HG03196 (cell line): ENCODE measurements at regions not wholly inside any gene's neighbourhood (a gene's known extent, or its start where the extent isn't known, plus 50 kb on each side); places are given as distances from the start of the nearest gene placed in this dataset.

Source experiments
- ATAC-seq: cut with Tn5 transposase; IDR thresholded peaks from one replicate; pipeline ENCODE4 v1.9.1; 2021; ENCODE audit not compliant: unreplicated experiment

DNA sequence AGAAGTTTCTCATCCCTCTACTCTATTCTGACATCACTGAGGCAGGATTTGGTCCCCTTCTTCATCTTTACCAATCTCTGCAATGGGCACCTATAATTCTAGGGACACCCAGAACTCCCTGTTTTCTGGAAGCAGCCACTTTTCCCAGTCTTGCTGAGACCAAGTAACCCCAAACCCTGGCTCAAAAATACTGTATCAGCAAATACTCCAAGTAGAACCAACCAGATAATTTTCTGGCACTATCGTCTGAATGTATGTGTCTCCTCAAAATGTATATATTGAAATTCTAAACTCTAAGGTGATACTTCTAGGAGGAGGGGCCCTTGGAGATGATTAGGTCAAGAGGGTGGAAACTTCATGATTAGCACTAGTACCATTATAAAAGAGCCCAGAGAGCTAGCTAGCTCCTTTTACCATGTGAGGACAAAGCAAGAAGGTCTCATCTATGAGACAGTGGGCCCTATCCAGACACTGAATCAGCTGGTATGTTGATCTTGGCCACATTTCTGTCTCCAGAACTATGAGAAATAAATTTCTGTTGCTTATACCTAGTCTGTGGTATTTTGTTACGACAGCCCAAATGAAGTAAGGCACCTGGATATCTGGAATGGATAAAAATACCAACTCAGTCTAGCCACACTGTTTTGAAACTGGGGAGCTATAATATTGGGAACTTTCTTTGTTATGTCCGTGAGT lies 464.4 kb downstream of the CDH11 start:
- ATAC-seq: no peak

DNA sequence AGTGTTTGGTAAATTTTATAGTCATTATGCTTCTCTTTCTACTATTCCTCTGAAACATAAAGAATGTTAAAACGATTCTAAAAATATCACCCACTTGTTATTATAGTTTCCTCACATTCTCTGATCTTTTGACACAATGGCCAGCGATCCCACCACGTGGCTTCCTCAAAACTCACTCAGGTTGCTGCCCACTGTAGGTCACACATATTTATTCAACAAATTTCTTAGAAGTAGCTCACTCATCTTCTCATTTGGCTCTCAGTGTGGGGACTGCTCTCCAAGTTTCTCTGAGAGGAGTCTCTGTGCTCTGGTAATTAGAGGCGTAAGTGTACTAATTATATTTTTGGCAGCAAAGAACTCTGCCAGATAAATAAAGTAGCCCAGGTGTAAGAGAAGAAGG lies 465.4 kb downstream of the CDH11 start:
- ATAC-seq: no peak

DNA sequence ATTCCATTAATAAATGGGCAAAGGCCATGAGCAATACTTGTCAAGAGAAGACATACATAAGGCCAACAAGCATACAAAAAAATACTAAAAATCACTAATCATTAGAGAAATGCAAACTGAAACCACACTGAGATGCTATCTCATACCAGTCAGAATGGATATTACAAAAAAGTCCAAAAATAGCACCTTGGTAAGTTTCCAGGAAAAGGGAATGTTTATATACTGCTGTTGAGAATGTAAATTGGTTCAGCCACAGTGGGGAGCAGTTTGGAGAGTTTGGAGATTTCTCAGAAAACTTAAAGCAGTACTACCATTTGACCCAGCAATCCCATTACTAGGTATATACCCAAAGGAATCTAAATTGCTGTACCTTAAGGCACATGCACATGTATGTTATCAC lies 467.7 kb downstream of the CDH11 start:
- no peak for ATAC-seq

DNA sequence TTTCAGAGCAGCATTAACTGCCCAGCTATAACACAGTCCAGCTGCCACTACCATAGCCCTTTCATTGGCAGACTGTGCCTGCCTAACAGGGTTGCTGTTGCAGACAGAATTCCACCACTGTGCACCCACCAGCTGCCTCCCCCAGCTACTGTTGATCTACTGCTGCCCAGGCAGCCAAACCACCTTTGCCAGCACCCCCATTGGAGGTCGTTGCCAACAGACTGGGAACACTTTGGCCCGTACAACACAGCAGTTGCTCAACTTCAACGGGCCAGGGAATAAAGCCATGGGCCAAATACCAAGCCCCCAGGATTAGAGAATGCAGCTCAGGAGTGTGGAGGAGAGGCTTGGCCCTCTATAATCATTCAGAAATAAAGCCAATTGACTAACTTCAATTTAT lies 473.6 kb downstream of the CDH11 start:
- no peak for ATAC-seq

DNA sequence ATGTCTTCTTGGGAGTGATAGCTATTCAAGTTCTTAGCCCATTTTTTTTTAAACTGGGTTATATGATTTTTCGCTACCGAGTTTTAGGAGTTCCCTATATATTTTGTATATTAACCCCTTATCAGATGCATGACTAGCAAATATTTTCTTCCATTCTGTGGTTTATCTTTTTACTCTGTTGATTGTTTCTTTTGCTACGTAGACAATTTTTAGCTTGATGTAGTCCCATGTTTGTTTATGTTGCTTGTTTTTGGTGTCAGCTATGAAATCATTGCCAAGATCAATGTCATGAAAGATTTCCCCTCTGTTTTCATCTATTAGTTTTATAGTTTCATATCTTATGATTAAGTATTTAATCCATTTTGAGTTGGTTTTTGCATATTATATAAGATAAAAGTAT lies 480.5 kb downstream of the CDH11 start:
- ATAC-seq: no peak

DNA sequence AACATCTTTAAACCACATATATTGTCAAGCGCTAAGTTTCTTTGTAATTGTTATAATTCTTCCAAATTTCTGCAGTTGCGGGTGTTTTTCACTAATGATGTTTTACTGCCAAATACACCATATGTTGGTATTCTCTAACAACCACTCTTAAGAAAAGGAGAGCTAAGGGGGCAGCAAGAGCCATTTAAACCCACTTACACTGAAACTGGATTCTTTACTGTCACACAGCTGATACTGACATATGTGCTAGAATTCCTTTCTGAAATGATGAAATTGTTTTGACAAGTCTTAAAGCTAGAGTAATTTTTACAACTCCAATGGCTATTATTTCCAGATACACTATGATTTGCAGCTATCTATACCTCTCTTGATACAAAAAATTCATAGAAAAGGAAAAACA lies 483.1 kb downstream of the CDH11 start:
- no peak for ATAC-seq

DNA sequence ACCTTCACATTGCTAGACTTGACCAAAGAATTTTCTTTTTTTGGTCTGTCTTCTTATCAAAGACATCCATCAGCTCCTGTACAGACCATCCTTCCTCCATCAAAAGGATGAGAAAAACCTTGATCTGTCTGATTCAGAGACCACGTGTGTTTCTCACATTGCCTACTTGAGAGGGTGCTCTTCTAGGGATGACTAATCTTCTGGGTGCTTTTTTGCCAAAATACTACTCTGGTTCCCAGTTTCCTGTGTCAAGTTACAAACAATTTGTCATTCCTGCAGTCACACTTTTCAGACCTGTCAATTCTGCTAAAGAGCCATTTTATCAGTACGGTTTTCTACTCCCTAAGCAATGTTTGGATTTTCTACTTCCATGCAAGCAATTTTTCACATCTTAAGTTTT lies 492.2 kb downstream of the CDH11 start:
- no peak for ATAC-seq

DNA sequence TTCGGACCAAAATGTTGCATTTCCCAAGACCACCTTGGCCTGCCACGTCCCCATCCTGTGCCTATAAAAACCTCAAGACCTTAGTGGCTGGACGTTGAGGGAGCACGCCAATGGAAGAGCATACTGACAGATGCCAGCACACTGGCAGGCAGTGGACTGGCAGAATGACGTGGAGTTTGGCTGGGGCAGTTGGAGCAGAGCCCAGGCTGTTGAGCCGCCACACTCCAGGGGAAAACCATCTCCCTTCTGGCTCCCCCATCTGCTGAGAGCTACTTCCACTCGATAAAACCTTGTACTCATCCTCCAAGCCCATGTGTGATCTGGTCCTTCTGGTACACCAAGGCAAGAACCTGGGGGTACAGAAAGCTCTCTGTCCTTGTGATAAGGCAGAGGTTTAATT lies 494.1 kb downstream of the CDH11 start:
- no peak for ATAC-seq

DNA sequence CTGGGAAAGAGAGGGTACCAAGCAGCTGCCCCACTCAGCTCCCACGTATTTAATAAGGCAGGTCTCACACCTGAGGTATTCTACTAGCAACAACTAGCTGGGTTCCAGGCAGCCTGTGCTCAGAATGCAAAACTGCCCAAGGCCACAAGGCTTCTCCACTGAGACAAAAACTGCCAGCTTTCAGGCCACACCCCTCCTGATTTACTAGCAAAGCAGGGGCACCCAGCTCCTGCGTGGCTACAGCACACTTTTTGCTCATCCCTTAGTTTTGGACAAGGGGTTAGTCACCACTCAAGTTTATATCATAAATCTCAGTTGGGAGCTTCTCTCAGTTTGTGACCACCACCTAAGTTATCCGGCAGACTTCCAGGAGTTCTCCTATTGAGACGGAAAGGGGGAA lies 494.6 kb downstream of the CDH11 start:
- ATAC-seq: no peak

DNA sequence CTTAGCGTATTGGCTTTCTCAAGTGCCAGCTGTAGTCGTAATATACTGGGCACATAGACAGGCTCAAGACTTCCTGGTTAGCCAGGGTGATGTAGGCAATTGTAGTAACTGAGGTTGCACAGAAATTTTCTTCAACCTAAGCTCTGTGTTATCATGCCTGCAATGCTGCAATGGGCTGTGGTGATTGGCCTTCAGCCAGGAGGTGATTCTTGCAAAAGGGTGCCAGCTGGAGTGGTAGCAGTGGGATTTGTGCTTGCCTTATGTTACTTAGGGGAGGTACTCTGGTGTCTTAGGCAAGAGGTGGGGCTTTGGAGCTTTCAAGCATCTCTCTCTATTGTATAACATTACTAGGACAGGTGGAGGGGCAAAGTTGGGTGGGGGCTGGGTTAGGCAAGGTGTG lies 495.1 kb downstream of the CDH11 start:
- ATAC-seq: no peak

DNA sequence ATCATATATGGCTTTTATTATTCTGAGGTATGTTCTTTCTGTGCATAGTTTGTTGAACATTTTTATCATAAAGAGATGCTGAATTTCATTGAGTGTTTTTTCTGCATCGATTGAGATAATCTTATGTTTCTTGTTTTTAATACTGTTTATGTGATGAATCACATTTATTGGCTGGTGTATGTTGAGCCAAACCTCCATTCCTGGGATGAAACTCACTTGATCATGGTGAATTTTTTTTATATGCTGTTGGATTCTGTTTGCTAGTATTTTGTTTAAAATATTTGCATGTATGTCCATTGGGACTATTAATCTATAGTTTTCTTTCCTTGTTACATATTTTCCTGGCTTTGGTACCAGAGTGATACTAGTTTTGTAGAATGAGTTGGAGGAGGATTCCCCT lies 500.2 kb downstream of the CDH11 start:
- ATAC-seq: no peak

DNA sequence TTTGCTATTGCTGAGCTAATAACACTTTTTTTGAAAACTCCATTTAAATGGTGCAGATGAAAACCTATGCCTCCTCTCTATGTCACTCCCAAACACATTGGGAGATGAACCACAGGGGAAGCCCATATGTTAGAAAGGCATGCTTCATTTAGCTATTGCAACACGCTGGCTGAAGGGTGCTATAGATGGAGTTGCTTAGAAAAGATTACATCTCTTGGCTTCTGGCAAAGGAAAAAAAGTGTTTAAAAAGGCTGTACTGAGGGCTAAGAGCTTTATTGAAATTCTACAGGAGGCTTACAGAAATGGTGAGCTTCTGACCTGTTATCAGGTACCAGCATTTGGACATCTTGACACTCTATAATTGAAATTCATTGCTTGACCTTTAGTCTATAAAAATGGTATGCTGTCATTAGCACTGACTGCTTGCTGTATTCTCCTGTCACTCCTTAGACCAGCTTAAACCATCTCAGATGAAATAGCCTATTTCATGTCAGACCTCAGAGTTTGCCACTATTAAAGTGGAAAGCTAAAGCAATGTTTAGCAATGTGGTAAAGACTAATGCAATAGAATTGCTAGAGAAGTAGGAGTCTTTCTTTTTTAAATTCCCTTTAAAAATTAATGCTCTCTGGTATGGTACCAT lies 503.9 kb downstream of the CDH11 start:
- no peak for ATAC-seq

DNA sequence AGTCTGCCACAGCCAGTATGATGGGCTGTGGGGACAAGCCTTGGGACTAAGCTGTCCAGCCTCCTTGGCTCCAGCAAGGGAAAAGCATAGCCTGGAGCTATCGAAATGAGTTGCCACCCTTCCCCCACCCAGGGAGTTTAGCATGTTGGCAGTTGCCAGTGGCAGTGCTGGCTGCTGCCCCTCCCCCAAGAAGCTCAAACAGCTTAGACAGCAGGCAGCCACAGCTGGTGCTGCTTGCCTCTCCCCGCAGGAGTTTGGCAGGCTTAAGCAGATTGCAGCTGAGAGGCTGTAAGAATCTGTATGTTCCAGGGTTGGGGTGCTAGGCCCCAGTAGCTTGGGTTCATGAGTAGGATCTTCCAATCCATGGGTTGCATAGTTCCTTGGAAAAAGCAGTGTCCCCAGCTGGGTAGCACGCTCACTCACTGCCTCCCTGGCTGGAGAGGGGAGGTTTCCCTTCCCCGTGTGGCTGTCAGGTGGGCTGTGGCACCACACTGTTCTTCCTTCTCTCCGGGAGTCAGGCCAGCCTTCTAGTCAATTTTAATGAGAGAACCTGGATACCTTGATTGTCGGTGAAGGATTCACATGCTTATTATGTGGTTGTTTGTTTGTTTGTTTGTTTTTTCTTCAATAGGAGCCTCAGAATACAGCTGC lies 506.1 kb downstream of the CDH11 start:
- no peak for ATAC-seq

DNA sequence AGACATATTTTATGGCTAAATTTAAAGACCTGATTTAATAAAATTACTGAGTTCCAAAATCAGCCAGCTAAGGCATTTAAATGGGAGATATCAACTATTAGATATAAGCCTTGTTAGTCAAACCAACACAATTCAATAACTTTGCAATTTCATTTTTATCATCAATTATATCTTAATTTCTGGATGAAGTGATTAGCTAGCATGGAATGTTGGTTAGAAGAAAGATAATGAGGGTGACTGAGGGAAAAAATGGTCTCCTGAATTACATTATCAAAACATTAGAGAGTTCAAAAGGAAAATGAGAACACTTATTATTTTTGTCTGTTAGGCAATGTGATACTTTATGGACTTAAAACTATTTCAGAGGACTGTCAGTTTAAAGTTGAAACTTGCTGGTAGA lies 525.7 kb downstream of the CDH11 start:
- ATAC-seq: no peak

DNA sequence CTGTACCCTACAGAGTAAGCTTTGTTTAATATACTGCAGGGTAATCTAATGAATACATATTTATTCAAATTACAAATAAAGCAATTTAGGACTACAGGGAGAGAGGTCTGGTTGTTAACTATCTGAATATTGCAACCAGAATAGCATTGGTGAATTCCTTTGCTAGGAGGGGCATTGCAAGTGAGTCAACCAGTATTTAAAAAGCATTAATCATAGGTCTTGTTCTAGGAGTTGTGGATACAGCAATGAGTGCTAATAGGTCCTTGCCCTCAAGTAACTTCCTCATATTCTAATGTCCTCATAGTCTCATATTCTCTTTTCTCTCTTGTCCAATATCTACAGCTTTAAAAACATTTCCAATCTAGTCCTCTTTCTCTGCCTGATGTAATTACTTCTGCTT lies 531.4 kb downstream of the CDH11 start:
- ATAC-seq: no peak

DNA sequence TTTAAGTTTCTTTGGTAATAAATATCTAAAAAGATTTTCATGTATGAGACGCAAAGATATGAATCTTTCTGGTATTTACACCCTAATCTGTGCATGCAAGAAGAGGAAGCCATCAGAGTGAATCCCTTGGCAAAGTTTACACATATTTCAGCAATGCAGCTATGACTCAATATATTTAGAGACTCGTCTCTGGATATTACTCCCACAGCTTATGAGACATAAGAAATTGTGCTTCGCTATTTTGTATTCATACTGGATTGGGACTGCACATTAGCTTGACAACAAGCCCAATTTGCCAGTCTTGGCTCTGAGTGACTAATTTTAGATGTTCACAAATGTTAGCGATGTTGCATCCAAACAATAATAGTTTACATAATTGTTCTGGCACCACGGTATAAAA lies 532.0 kb downstream of the CDH11 start:
- no peak for ATAC-seq

DNA sequence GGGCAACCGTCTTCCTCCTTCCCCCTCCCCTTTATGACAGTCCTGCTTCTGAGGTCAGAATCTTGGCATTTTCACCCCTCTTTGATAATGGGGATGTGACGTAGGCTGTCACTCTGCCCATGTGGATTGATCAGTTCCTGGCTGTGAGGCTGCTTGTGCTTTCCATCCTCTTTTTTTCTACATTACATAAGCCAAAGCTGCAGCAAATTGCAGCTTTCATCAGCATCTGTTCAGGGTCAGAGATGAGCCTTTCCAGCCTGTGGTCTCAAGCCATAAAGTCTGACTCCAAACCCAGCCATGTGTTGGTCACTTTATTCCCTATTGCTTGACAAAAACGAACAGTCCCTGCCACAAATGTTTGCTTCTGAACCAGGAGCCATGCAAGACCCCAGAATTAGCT lies 535.1 kb downstream of the CDH11 start:
- ATAC-seq: no peak

DNA sequence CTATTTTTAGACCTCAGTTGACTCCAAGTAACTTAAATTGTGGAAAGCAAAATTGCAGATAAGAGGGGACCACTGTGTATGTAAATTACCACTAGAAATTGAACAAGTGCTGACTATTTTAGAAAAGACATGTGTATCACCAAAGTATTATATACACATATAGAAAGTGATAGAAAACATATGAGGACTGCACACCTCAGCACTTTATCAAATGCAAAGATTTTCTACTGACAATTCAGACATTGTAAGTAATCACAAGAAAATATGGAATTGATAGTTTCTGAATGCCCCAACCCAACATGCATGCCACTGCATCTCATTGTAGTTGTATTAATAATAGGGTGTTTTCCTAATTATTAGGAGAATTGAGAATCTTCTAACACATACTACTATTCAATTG lies 536.5 kb downstream of the CDH11 start:
- no peak for ATAC-seq

DNA sequence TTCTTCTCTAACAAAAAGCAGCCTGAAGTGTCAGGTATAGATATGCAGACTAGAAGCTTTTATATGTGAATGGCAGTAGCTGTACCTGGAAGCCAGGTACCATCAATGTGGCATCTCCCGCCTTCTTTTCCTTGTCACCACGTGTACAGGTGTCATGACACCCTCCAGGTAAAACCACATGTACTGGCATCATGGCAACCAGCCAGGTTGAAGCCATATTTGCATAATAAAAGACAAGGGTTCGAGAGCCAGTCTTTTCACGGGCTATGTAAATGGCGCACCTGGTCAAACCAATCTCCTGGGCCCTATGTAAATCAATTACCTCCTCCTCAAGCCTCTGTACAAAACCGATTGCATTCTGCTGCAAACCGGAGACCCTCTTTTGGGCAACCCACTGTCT lies 541.3 kb downstream of the CDH11 start:
- ATAC-seq: no peak

DNA sequence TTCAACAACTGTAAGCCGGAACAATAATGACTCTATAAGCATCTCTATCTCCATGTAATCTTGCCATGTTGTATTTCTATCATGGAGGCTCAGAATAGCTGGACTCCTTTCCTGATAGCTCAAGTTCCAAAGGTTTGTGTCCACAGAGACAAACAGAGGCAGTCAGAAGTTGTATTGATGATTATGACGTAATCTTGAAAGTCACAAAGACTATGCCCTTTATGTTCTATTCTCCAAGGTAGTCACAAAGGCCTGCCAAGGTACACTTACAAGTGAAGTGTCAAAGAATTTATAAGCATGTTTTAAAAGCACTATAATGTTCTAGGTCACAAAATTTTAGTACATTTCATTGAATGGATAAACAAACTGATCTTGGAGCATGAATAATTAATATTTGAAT lies 542.2 kb downstream of the CDH11 start:
- no peak for ATAC-seq

DNA sequence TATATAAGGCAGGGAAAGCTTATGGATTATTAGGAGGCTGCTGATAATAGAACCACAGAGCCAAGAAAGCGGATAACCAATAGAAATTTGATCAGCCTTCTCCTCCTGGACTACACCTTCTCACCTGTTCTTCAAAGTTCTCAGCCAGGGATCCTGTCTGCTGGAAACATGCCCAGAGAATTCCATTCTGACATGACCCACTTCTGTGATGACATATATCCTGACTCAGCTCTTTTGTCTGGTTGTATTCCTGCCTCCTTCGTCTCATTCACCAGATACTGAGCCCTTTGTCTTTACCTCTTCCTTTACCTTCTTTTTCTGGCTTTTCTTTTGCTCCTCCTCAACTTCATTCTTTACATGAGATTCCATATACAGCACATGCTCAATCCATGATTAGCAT lies 576.1 kb downstream of the CDH11 start:
- ATAC-seq: no peak

DNA sequence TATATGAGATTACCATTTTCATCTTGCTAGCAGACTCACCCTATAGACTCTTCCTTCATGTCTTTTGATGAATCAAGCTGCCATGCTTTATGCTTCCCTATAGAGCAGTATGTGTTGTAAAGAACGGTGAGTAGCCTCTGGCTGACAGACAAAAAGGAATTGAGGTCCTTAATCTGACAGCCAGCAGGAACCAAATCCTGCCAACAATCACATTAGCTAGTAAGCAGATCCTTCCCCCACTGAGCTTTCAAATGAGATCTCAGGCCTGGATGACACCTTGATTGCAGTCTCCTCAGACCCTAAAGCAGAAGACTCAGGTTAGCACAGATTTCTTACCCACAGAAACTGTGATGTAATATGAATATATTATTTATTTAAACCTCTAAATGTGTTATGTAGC lies 577.0 kb downstream of the CDH11 start:
- no peak for ATAC-seq

DNA sequence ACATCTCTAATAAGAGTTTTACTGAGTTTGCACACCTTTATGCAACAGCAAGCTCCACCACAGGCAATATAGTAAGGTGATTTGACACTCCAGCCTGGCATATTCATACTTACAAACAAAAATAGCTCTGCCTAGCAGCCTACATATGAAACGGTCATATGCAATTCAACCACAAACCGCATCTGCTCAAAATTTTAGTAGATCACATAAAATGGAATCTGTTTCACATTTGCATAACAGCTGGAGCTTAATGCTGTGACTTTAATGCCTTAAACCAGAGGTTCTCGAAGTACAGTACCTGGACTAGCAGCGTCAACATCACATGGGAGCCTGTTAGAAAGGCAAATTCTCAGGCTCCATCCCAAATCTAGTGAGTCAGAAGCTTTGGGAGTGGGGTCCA lies 578.4 kb downstream of the CDH11 start:
- no peak for ATAC-seq
